Esophagus squamous epithelium (tissue), 4 donors: ENCODE measurements at regions not wholly inside any gene's neighbourhood (a gene's known extent, or its start where the extent isn't known, plus 50 kb on each side); places are given as distances from the start of the nearest gene placed in this dataset.

ENCODE experiments used
- CTCF ChIP-seq, 6 experiments: fragments of 450-650 bp in 4 of 6; fragments of 200-600 bp in 2 of 6; sonication (generic) in 2 of 6; IDR thresholded peaks; one replicate each; pipeline ENCODE4 v1.5.1; 2016 to 2019; ENCODE audit warnings: antibody characterized with exemption in 6 of 6, mild to moderate bottlenecking in 4 of 6, moderate library complexity in 4 of 6
- POLR2A ChIP-seq, 4 donors: fragments of 450-650 bp; IDR thresholded peaks; one replicate each; pipeline ENCODE4 v1.6.1; 2017; ENCODE audit warnings: antibody characterized with exemption in 4 of 4, mild to moderate bottlenecking in 4 of 4, moderate library complexity in 3 of 4

DNA sequence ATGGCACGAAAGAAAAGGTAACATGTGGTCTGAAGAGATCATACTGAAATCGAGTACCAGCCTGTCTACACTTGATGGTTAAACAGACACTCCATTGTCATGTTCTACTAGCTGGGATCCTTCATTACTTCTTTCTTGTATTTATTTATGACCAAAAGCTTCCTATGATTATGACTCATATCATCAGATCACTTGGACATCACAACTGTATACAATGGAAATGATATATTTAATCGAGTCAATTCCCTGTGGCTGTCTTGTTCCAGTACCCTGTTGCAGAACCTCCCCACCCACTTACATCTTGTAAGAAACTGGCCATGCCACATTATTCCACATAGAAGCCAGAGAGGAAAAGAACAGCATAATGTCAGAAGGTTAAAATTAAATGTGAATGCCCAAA is 358.9 kb downstream of the ZEB2 start:
- TF ChIP-seq CTCF (IDR thresholded peaks at IDR 0.05) (no peak), POLR2A (IDR thresholded peaks at IDR 0.05) (no peak)
